SK-MEL-5 (cell line): ENCODE measurements at regions not wholly inside any gene's neighbourhood (a gene's known extent, or its start where the extent isn't known, plus 50 kb on each side); places are given as distances from the start of the nearest gene placed in this dataset.
"Not testable (repeated sequence)": the region's sequence is repeated elsewhere in the genome, so short reads cannot be mapped to it uniquely, and the experiment has no call there.

ENCODE experiments used
- DNase-seq: peaks from one replicate; pipeline ENCODE4 v3.0.0-alpha.2; 2016; ENCODE audit warnings: low read depth, low spot score
- in situ Hi-C: cut with HindIII; loops from 2 replicates; pipeline ENCODE4 v1.10.0; 2016; ENCODE audit warnings: low sequenced_read_pairs, high pct_unique_total_duplicates, low pct_unique_long_range_greater_than_20kb

GRCh38 chr6:141986457-141986856 lies 146.3 kb upstream of the GJE1 start:
- no peak for DNase-seq
- in situ Hi-C loops = no loop called here

GRCh38 chr6:141981190-141981589 lies 151.5 kb upstream of the GJE1 start:
- no peak for DNase-seq
- in situ Hi-C loops = no loop called here

GRCh38 chr6:141977782-141978181 lies 154.9 kb upstream of the GJE1 start:
- no peak for DNase-seq
- in situ Hi-C loops = no loop called here

- in situ Hi-C loops = no loop called here
- DNase-seq = no peak
These were observed 155.7 kb upstream of the GJE1 start for GRCh38 chr6:141976994-141977393.

- DNase-seq, in situ Hi-C loops: not testable (repeated sequence)
These were observed 162.8 kb upstream of the GJE1 start for GRCh38 chr6:141969768-141970415.

DNA sequence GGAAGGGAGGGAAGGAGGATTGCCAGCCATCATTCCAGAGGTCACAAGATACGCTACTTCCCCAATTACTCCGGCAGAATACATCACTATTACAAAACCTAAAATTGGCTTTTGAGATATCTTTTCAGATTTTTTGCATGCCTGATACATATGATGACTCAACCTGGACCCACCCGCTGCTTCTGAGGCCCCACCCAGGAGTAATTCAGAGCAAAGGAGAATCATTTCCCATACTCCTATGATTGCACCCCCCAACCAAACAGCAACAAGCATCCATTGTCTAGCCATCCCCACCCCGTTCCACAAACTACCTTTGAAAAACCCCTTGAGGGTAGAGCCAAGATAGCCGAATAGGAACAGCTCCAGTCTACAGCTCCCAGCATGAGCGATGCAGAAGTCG lies 163.5 kb upstream of the GJE1 start:
- DNase-seq = no peak
- in situ Hi-C loops = no loop called here

DNA sequence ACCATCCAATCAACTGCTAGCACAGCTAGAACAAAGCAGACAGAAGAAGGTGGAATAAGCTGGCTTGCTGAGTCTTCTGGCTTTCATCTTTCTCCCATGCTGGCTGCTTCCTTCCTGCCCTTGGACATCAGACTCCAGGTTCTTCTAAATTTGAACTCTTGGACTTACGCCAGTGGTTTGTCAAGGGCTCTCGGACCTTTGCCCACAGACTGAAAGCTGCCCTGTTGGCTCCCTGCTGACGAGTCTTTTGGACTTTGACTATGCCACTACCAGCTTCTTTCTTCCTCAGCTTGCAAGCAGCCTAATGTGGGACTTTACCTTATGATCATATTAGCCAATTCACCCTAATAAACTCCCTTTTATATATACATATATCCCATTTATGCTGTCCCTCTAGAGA lies 164.1 kb upstream of the GJE1 start:
- in situ Hi-C loops = no loop called here

DNA sequence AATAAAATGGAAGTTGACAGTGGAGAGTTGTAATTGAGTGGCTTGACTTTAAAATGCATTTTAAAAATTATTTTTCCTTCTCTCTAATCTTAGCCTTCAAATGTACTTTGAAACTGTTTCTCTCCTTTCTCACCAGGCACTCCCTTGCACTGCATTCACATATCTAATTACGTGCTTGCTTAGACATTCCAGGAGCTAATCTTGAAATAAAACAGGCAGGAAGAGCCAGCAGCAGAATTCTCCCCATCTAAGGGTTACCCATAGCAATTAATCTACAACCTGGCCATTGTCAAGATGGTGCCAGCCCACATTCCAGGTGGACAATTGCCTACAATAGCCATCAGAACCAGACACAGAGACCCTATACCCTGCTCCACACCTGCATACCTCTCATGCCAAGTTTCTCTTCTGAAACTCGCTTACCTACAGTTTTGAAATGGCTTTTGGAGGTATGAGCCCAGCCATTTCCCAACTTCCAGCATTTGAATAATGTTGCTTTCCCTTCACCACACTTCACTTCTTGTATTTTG lies 167.6 kb upstream of the GJE1 start:
- no peak for DNase-seq
- in situ Hi-C loops = no loop called here

More for the DNA sequence above, 164.1 kb upstream of the GJE1 start:
- no peak for DNase-seq

- in situ Hi-C loops = no loop called here
- DNase-seq = no peak
These were observed 169.0 kb upstream of the GJE1 start for GRCh38 chr6:141963543-141964295.

DNA sequence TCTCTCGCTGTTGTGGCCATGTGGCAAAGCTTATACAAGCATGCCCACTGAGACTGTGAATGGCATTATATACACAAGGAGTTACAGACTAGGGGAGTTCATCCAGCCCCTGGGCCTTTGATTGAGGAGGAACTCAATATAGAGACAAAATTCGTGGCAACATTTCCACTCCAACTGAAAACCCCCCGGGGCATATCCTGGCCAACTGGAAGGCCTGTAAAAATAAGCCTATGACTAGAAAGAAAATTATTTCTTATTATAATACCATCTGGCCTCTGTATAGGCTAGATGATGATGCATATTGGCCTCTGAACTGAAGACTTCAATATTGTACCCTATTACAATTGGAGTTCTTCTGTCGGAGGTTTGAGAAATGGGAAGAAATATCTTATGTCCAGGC lies 175.5 kb upstream of the GJE1 start:
- no peak for DNase-seq
- in situ Hi-C loops = no loop called here

- no peak for DNase-seq
- in situ Hi-C loops = no loop called here
These were observed 175.9 kb upstream of the GJE1 start for GRCh38 chr6:141956868-141957267.

GRCh38 chr6:141956046-141956761 lies 176.5 kb upstream of the GJE1 start:
- in situ Hi-C loops = no loop called here
- DNase-seq = no peak

- in situ Hi-C loops = no loop called here
- no peak for DNase-seq
These were observed 179.7 kb upstream of the GJE1 start for GRCh38 chr6:141953072-141953471.

- DNase-seq = no peak
- in situ Hi-C loops = no loop called here
These were observed 186.2 kb upstream of the GJE1 start for GRCh38 chr6:141946502-141946901.

DNA sequence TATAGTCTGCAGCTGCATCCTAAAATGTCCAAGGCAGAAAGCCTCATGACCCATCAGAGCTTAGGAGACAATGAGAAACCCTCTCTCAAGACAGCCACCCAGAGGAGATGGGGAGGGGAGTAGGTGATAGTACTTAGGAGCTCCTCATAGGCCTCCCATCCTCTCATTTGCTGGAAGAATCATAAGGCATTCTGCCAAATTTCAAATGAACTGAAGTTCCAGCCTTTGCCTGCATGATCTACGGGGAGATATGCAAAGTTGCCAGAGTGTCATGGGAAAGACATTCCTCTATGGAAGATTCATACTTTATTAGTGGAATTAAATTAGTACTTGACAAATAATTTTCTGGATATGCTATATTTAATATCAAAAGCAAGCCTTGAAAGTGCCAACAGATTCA lies 194.1 kb upstream of the GJE1 start:
- in situ Hi-C loops = no loop called here

DNA sequence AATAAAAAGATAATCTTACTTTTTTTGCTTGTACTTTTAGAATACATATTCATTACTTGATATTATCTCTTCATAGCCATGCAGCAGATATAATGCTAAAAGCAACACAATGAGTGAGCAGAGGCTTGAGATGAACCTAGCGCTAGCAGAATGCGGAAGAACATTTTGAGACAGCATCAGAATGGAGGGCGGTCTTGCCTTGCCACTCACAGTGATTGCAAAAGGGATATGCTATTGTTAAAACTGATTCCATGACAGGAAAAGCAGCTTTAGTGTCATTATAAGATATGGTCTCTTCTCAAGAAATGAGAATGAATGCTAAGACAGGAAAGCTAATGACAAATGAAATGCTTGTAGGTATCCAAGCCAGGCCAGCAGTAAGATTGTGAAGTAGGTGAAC lies 200.0 kb upstream of the GJE1 start:
- DNase-seq = no peak
- in situ Hi-C loops = no loop called here

More for the DNA sequence above, 194.1 kb upstream of the GJE1 start:
- DNase-seq = no peak

DNA sequence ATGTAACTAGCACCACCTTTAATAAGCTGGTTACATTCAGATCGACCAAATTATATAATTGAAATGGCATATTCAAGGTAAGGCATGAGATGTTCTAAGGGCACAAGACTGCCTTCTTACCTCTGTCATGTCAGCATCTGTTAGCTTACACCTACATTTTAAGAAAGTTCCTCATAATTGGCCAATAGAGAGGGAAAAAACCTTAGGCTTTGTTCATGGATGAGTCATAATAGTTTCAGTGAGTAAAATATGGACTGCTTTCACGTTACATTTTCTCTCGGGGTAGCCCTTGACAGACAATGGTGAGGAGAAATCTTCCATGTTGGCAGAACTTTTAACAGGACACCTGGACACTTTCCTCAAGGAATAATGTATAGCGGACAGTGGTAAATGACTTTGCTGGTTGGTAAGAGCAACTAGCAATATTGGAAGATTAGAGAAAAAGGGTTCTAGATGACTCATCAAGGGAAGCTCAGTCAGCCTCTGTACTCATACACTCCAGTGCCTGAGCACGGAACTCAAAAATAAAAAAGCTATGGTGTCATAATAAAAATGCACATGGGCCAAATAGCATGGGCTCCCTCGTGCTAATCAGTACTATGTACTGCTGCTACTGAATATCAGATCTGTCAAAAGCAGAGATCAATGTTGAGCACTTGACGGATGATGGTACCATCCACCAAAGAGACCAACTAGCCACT lies 206.4 kb upstream of the GJE1 start:
- in situ Hi-C loops, DNase-seq: not testable (repeated sequence)

- DNase-seq = no peak
- in situ Hi-C loops = no loop called here
These were observed 207.7 kb upstream of the GJE1 start for GRCh38 chr6:141925001-141925400.
